Endothelial cell of umbilical vein (primary cell): ENCODE measurements at regions not wholly inside any gene's neighbourhood (a gene's known extent, or its start where the extent isn't known, plus 50 kb on each side); places are given as distances from the start of the nearest gene placed in this dataset.

Experiments
- BruUV-seq: library from RNA; stranded (reverse); fragments of 400-500 nt; replicated peaks from 2 replicates; lab custom pipeline; 2021; lab: Mats Ljungman, UMichigan
- CTCF ChIA-PET: fragments of 300-600, 350-600 bp; sonication (Branson Sonifier 250); formaldehyde crosslinking; loops from one replicate; lab custom pipeline; 2021; ENCODE audit warnings: antibody characterized with exemption, inconsistent platforms; lab: Charles Lee
- POLR2A ChIA-PET: fragments of 300-600, 350-600 bp; sonication (Branson Sonifier 250); formaldehyde crosslinking; loops from one replicate; lab custom pipeline; 2021; ENCODE audit warnings: antibody characterized with exemption, inconsistent platforms; lab: Charles Lee
- DNase-seq: peaks from one replicate; pipeline ENCODE4 v3.0.0-alpha.2; 2011; ENCODE audit warnings: low read depth, low spot score
- FAIRE-seq: peaks from 2 replicates; lab custom pipeline; 2011; peaks lifted over from hg19 to GRCh38; lab: Jason Lieb, UNC
- H2AFZ ChIP-seq: 2 replicates; pipeline ENCODE4 v1.6.0; 2012; ENCODE audit warnings: low read depth, low read length, control low read depth, inconsistent platforms
- H3K27ac ChIP-seq: 2 replicates; pipeline ENCODE4 v1.5.1; 2011; ENCODE audit warnings: low read depth, mild to moderate bottlenecking, control low read depth, low read length, moderate library complexity; ENCODE audit not compliant: insufficient read depth
- H3K27me3 ChIP-seq, 2 experiments: 2 replicates each; pipeline versions ENCODE4 v1.6.0 to v1.6.1; 2011; ENCODE audit warnings: low read length in 2 of 2, mixed read lengths in 1 of 2; ENCODE audit not compliant: control insufficient read depth in 2 of 2, insufficient read depth in 2 of 2
- H3K36me3 ChIP-seq, 2 experiments: 2 replicates in 1 of 2; 3 replicates in 1 of 2; pipeline ENCODE4 v1.5.1; 2011; ENCODE audit warnings: low read length in 2 of 2, mild to moderate bottlenecking in 1 of 2, moderate library complexity in 1 of 2; ENCODE audit not compliant: control insufficient read depth in 2 of 2, insufficient read depth in 2 of 2; ENCODE audit errors: extremely low read depth in 1 of 2
- H3K4me1 ChIP-seq: 3 replicates; pipeline ENCODE4 v1.5.1; 2011; ENCODE audit warnings: mild to moderate bottlenecking, low read length; ENCODE audit not compliant: control insufficient read depth, insufficient read depth; ENCODE audit errors: extremely low read depth
- H3K4me2 ChIP-seq: 2 replicates; pipeline ENCODE4 v1.6.1; 2011; ENCODE audit warnings: low read length, control low read depth, mixed read lengths; ENCODE audit not compliant: insufficient read depth
- H3K4me3 ChIP-seq, 3 experiments: fragments of 200-600 bp in 1 of 3; sonication (generic), shearing (Covaris generic) in 1 of 3; replicated peaks in 1 of 3; 2 replicates each; pipeline ENCODE4 v1.5.1; 2011 to 2016; ENCODE audit warnings: control low read depth in 3 of 3, low read length in 3 of 3, mild to moderate bottlenecking in 2 of 3, inconsistent platforms in 1 of 3, low read depth in 1 of 3, moderate library complexity in 1 of 3; ENCODE audit not compliant: insufficient read depth in 1 of 3
- H3K79me2 ChIP-seq: 2 replicates; pipeline ENCODE4 v1.6.0; 2012; ENCODE audit warnings: low read length, inconsistent platforms; ENCODE audit not compliant: control insufficient read depth, insufficient read depth
- H3K9ac ChIP-seq: replicated peaks from 2 replicates; pipeline ENCODE3; 2011; ENCODE audit warnings: low read length, control low read depth; ENCODE audit not compliant: insufficient read depth; ENCODE audit errors: extremely low read depth
- H3K9me1 ChIP-seq: replicated peaks from 3 replicates; pipeline ENCODE4 v1.6.0; 2011; ENCODE audit warnings: mild to moderate bottlenecking, low read length; ENCODE audit not compliant: control insufficient read depth, insufficient read depth; ENCODE audit errors: extremely low read depth
- H3K9me3 ChIP-seq: replicated peaks from 2 replicates; pipeline ENCODE4 v1.5.1; 2012; ENCODE audit warnings: low read length, inconsistent platforms; ENCODE audit not compliant: control insufficient read depth, insufficient read depth
- H4K20me1 ChIP-seq: replicated peaks from 2 replicates; pipeline ENCODE3; 2011; ENCODE audit warnings: mild to moderate bottlenecking, low read length; ENCODE audit not compliant: control insufficient read depth, insufficient read depth; ENCODE audit errors: extremely low read depth
- EZH2 ChIP-seq: IDR thresholded peaks from 2 replicates; pipeline ENCODE4 v1.6.1; 2012; ENCODE audit warnings: borderline replicate concordance, low read depth, mild to moderate bottlenecking, moderate library complexity, low read length, inconsistent platforms; ENCODE audit not compliant: severe bottlenecking
- FOS ChIP-seq: IDR thresholded peaks from 2 replicates; pipeline ENCODE4 v1.6.1; 2011; ENCODE audit warnings: mild to moderate bottlenecking, low read length, moderate library complexity, borderline replicate concordance; ENCODE audit not compliant: insufficient read depth
- GATA2 ChIP-seq: IDR thresholded peaks from 2 replicates; pipeline ENCODE4 v1.7.0; 2011; ENCODE audit warnings: low read depth, mild to moderate bottlenecking, moderate library complexity, mixed read lengths, low read length; ENCODE audit not compliant: insufficient read length, insufficient read depth
- JUN ChIP-seq: IDR thresholded peaks from 2 replicates; pipeline ENCODE4 v1.6.1; 2011; ENCODE audit warnings: borderline replicate concordance, low read depth; ENCODE audit not compliant: insufficient read length, insufficient read depth
- MYC ChIP-seq: IDR thresholded peaks from one replicate; pipeline ENCODE4 v1.6.1; 2011; ENCODE audit warnings: mild to moderate bottlenecking, low read depth, low read length
- POLR2A ChIP-seq: IDR thresholded peaks from 2 replicates; pipeline ENCODE4 v1.6.1; 2012; ENCODE audit warnings: low read depth, mild to moderate bottlenecking, control low read depth, low read length
- POLR2AphosphoS5 ChIP-seq: IDR thresholded peaks from 2 replicates; pipeline ENCODE4 v1.6.1; 2012; ENCODE audit warnings: low read depth, mild to moderate bottlenecking, control low read depth, low read length, moderate library complexity; ENCODE audit not compliant: insufficient read depth
- dilution Hi-C: fragments of 300-500 bp; cut with MboI; formaldehyde crosslinking; loops from one replicate; pipeline ENCODE4 v1.15.0; 2019; ENCODE audit warnings: low sequenced_read_pairs; ENCODE audit not compliant: extremely low pct_ligation_motif_present
- intact Hi-C: fragments of 100-400 bp; cut with micrococcal nuclease; formaldehyde crosslinking; loops from one replicate; pipeline ENCODE4 v1.10.0; 2022
- TF ChIP-seq, protein P1 (sequence below), 2 donors: IDR thresholded peaks; 1 replicate in 1 of 2; 2 replicates in 1 of 2; pipeline ENCODE4 v1.5.1; 2011; ENCODE audit warnings: low read length in 2 of 2, mild to moderate bottlenecking in 2 of 2, moderate library complexity in 2 of 2, control low read depth in 1 of 2, inconsistent platforms in 1 of 2, low read depth in 1 of 2; ENCODE audit not compliant: insufficient read depth in 1 of 2; ENCODE audit errors: extremely low read depth in 1 of 2
- TF ChIP-seq, protein P2 (sequence below): IDR thresholded peaks from 2 replicates; pipeline ENCODE4 v1.6.1; 2011; ENCODE audit not compliant: insufficient read depth, insufficient read length

DNA sequence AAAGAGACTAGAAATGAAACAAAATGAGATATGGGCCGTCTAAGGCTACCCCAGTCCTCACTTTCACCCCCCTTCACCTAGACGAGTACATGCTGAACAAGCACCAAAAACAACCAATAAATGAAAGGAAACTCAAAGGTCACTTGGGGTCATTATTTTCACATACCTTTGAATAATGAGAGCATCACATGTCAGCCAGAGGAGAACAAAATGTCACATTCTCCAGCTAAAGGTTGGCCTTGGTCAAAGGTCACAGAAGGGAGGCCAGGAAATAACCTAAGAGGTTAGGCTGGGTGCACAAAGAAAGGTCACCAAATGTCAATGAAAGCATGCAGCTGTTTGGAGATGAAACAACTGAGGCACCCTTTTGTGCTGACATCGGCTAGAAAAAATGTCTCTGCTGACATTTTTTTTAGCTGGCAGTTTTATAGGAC is 288.7 kb upstream of the USP25 start:
- no peak overlapping the region for H3K4me2 ChIP-seq
- DNase-seq (no peak), FAIRE-seq (no peak)
- no peak overlapping the region for H2AFZ ChIP-seq
- H3K9ac ChIP-seq: no peak overlapping the region
- H3K4me3 ChIP-seq: no peak overlapping the region
- CTCF ChIA-PET: interaction anchor here (0.7 to 1.9 kb wide), 2 partner anchors 9 to 15 kb away, joined by 3 to 6 read pairs; no protein-coding TSS in a partner anchor
- intact Hi-C loops: no loop called here
- H3K9me3 ChIP-seq: no peaks in the 10 kb centered on the region
- no peaks in the 10 kb centered on the region for H4K20me1 ChIP-seq
- dilution Hi-C loops: no loop called here
- no peaks in the 10 kb centered on the region for H3K79me2 ChIP-seq
- H3K27me3 ChIP-seq: no peaks in the 10 kb centered on the region
- no peaks in the 10 kb centered on the region for H3K36me3 ChIP-seq
- BruUV-seq: no TSS peak
- POLR2A ChIA-PET: no interaction called here
- TF ChIP-seq, protein P1, sequence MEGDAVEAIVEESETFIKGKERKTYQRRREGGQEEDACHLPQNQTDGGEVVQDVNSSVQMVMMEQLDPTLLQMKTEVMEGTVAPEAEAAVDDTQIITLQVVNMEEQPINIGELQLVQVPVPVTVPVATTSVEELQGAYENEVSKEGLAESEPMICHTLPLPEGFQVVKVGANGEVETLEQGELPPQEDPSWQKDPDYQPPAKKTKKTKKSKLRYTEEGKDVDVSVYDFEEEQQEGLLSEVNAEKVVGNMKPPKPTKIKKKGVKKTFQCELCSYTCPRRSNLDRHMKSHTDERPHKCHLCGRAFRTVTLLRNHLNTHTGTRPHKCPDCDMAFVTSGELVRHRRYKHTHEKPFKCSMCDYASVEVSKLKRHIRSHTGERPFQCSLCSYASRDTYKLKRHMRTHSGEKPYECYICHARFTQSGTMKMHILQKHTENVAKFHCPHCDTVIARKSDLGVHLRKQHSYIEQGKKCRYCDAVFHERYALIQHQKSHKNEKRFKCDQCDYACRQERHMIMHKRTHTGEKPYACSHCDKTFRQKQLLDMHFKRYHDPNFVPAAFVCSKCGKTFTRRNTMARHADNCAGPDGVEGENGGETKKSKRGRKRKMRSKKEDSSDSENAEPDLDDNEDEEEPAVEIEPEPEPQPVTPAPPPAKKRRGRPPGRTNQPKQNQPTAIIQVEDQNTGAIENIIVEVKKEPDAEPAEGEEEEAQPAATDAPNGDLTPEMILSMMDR (IDR thresholded peaks at IDR 0.05; ENCODE audit: extremely low read depth in 1 of 2, insufficient read depth in 1 of 2, low read depth in 1 of 2, low read length in 2 of 2): no peak
- TF ChIP-seq FOS (no peak), POLR2AphosphoS5 (no peak), EZH2 (no peak), MYC (no peak), POLR2A (no peak), GATA2 (no peak), JUN (no peak)
- TF ChIP-seq, protein P2, sequence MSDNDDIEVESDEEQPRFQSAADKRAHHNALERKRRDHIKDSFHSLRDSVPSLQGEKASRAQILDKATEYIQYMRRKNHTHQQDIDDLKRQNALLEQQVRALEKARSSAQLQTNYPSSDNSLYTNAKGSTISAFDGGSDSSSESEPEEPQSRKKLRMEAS: no peak
- H3K4me1 ChIP-seq: no peaks in the 10 kb centered on the region
- no peaks in the 10 kb centered on the region for H3K9me1 ChIP-seq
- H3K27ac ChIP-seq: no peak overlapping the region
